HCT116 (cell line): ENCODE measurements at regions not wholly inside any gene's neighbourhood (a gene's known extent, or its start where the extent isn't known, plus 50 kb on each side); places are given as distances from the start of the nearest gene placed in this dataset.

ENCODE experiments used
- CBX3 ChIP-seq: IDR thresholded peaks from 2 replicates; pipeline ENCODE4 v1.6.1; 2012; ENCODE audit warnings: low read depth
- CEBPB ChIP-seq: IDR thresholded peaks from 2 replicates; pipeline ENCODE4 v1.6.1; 2012; ENCODE audit warnings: low read depth
- EZH2 ChIP-seq: fragments of 200-600 bp; sonication (generic); IDR thresholded peaks from 2 replicates; pipeline ENCODE4 v1.6.1; 2017; ENCODE audit warnings: antibody characterized with exemption, mixed run types
- JUND ChIP-seq: IDR thresholded peaks from 2 replicates; pipeline ENCODE4 v1.6.1; 2012
- POLR2A ChIP-seq: IDR thresholded peaks from 2 replicates; pipeline ENCODE4 v1.7.0; 2011; ENCODE audit warnings: borderline replicate concordance; ENCODE audit not compliant: insufficient read depth, insufficient read length; ENCODE audit errors: extremely low read depth
- POLR2AphosphoS5 ChIP-seq: IDR thresholded peaks from 2 replicates; pipeline ENCODE4 v1.6.1; 2011; ENCODE audit warnings: mild to moderate bottlenecking, low read depth, low read length, moderate library complexity
- SRF ChIP-seq: IDR thresholded peaks from 2 replicates; pipeline ENCODE4 v1.6.1; 2012; ENCODE audit warnings: low read depth
- TCF7L2 ChIP-seq: IDR thresholded peaks from 2 replicates; pipeline ENCODE4 v1.7.0; 2011; ENCODE audit warnings: borderline replicate concordance, inconsistent platforms; ENCODE audit not compliant: insufficient read depth, insufficient read length; ENCODE audit errors: extremely low read depth
- ZFX ChIP-seq: fragments of 450-650 bp; IDR thresholded peaks from 2 replicates; pipeline ENCODE4 v1.6.1; 2017
- TF ChIP-seq, protein P1 (sequence below), 3 experiments: fragments of 200-600 bp in 1 of 3; sonication (generic) in 1 of 3; IDR thresholded peaks in 2 of 3; conservative IDR thresholded peaks in 1 of 3; 2 replicates each; pipeline ENCODE4 v1.5.1; 2012 to 2017; ENCODE audit warnings: low read depth in 2 of 3, low read length in 2 of 3, antibody characterized with exemption in 1 of 3, borderline replicate concordance in 1 of 3, control low read depth in 1 of 3, mild to moderate bottlenecking in 1 of 3, mixed read lengths in 1 of 3, mixed run types in 1 of 3, moderate library complexity in 1 of 3; ENCODE audit not compliant: insufficient read depth in 1 of 3
- TF ChIP-seq, protein P2 (sequence below): IDR thresholded peaks from 2 replicates; pipeline ENCODE4 v1.6.1; 2012; ENCODE audit warnings: low read depth
- TF ChIP-seq, protein P3 (sequence below): IDR thresholded peaks from 2 replicates; pipeline ENCODE4 v1.6.1; 2012

DNA sequence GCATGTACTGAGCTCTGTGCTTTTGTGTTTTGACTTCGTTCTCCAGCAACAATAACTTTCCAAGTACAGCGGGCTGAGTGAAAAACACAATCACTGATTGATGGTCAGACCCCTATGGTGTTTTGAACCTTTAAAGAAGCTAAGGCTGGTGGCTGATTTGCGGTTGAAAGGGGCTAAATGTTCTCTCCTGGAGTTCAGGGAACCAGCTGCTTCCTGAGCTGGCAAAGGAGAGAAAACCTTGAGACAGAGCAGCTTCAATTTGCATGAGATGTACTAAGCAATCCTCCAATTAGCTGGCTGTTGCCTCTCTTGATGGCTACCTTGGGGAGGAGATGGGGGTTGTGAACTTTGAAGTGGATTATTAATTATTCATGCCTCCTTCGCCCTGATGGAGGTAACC, 546.7 kb upstream of the SEL1L start:
- TF ChIP-seq, protein P1, sequence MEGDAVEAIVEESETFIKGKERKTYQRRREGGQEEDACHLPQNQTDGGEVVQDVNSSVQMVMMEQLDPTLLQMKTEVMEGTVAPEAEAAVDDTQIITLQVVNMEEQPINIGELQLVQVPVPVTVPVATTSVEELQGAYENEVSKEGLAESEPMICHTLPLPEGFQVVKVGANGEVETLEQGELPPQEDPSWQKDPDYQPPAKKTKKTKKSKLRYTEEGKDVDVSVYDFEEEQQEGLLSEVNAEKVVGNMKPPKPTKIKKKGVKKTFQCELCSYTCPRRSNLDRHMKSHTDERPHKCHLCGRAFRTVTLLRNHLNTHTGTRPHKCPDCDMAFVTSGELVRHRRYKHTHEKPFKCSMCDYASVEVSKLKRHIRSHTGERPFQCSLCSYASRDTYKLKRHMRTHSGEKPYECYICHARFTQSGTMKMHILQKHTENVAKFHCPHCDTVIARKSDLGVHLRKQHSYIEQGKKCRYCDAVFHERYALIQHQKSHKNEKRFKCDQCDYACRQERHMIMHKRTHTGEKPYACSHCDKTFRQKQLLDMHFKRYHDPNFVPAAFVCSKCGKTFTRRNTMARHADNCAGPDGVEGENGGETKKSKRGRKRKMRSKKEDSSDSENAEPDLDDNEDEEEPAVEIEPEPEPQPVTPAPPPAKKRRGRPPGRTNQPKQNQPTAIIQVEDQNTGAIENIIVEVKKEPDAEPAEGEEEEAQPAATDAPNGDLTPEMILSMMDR (IDR thresholded peaks at IDR 0.05 in 2 of 3, conservative IDR thresholded peaks at IDR 0.05 in 1 of 3; ENCODE audit: borderline replicate concordance in 1 of 3, insufficient read depth in 1 of 3, low read depth in 2 of 3, low read length in 2 of 3) = no peak
- no peak for TF ChIP-seq JUND
- no peak for TF ChIP-seq EZH2
- TF ChIP-seq POLR2A = no peak
- no peak for TF ChIP-seq POLR2AphosphoS5
- TF ChIP-seq, protein P2, sequence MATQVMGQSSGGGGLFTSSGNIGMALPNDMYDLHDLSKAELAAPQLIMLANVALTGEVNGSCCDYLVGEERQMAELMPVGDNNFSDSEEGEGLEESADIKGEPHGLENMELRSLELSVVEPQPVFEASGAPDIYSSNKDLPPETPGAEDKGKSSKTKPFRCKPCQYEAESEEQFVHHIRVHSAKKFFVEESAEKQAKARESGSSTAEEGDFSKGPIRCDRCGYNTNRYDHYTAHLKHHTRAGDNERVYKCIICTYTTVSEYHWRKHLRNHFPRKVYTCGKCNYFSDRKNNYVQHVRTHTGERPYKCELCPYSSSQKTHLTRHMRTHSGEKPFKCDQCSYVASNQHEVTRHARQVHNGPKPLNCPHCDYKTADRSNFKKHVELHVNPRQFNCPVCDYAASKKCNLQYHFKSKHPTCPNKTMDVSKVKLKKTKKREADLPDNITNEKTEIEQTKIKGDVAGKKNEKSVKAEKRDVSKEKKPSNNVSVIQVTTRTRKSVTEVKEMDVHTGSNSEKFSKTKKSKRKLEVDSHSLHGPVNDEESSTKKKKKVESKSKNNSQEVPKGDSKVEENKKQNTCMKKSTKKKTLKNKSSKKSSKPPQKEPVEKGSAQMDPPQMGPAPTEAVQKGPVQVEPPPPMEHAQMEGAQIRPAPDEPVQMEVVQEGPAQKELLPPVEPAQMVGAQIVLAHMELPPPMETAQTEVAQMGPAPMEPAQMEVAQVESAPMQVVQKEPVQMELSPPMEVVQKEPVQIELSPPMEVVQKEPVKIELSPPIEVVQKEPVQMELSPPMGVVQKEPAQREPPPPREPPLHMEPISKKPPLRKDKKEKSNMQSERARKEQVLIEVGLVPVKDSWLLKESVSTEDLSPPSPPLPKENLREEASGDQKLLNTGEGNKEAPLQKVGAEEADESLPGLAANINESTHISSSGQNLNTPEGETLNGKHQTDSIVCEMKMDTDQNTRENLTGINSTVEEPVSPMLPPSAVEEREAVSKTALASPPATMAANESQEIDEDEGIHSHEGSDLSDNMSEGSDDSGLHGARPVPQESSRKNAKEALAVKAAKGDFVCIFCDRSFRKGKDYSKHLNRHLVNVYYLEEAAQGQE = no peak
- TF ChIP-seq CBX3 = no peak
- no peak for TF ChIP-seq SRF
- TF ChIP-seq TCF7L2 = no peak
- TF ChIP-seq, protein P3, sequence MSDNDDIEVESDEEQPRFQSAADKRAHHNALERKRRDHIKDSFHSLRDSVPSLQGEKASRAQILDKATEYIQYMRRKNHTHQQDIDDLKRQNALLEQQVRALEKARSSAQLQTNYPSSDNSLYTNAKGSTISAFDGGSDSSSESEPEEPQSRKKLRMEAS = no peak
- no peak for TF ChIP-seq ZFX
- TF ChIP-seq CEBPB = no peak
